ENCODE measurements at regions not wholly inside any gene's neighbourhood (a gene's known extent, or its start where the extent isn't known, plus 50 kb on each side); places are given as distances from the start of the nearest gene placed in this dataset.

GRCh38 chr18:60693426-60693825 is 320.9 kb upstream of the MC4R start:
- peak; percentile 16 for DNase-seq (ENCODE audit: low read depth)
- H3K79me2 ChIP-seq (ENCODE audit: insufficient read depth, low read length): no peaks in the 10 kb centered on the region
- Mint-ChIP-seq H3K9me3 (ENCODE audit: unreplicated experiment) (no peaks in the 10 kb centered on the region), H3K27ac (ENCODE audit: unreplicated experiment) (no peak overlapping the region), H3K4me3 (ENCODE audit: unreplicated experiment) (no peak overlapping the region), H3K36me3 (ENCODE audit: low read depth, unreplicated experiment) (no peaks in the 10 kb centered on the region), H3K27me3 (ENCODE audit: low read depth, unreplicated experiment) (no peaks in the 10 kb centered on the region), H3K4me1 (ENCODE audit: low read depth, unreplicated experiment) (no peaks in the 10 kb centered on the region)
- H3K36me3 ChIP-seq (ENCODE audit: insufficient read depth, low read length): no peaks in the 10 kb centered on the region
- no peaks in the 10 kb centered on the region for H3K27me3 ChIP-seq (ENCODE audit: insufficient read depth, low read length)
- H3K4me1 ChIP-seq (ENCODE audit: insufficient read depth, low read length): no peaks in the 10 kb centered on the region
- H3K27ac ChIP-seq (ENCODE audit: low read depth, low read length): no peak overlapping the region
- no peaks in the 10 kb centered on the region for H3K9me3 ChIP-seq (ENCODE audit: insufficient read depth, low read depth, low read length)
- H2AFZ ChIP-seq (ENCODE audit: low read depth, low read length): no peak overlapping the region
- no peaks in the 10 kb centered on the region for H4K20me1 ChIP-seq (ENCODE audit: insufficient read depth, low read length)
- H3K4me2 ChIP-seq (ENCODE audit: low read length): peak overlapping the region; percentile 23
- H3K9ac ChIP-seq (ENCODE audit: low read length): no peak overlapping the region
- FAIRE-seq: no peak
- H3K4me3 ChIP-seq (ENCODE audit: insufficient read depth, low read depth, low read length): no peak overlapping the region
- no peak for TF ChIP-seq EZH2 (IDR thresholded peaks at IDR 0.05; ENCODE audit: insufficient read depth, low read length)
- TF ChIP-seq CTCF (IDR thresholded peaks at IDR 0.05; ENCODE audit: insufficient read depth, low read depth, low read length): no peak

- Histone ChIP-seq H3K9me3 (ENCODE audit: insufficient read depth, low read depth, low read length) (no peaks in the 10 kb centered on the region), H3K79me2 (ENCODE audit: insufficient read depth, low read length) (no peaks in the 10 kb centered on the region), H3K36me3 (ENCODE audit: insufficient read depth, low read length) (no peaks in the 10 kb centered on the region), H4K20me1 (ENCODE audit: insufficient read depth, low read length) (no peaks in the 10 kb centered on the region), H3K27me3 (ENCODE audit: insufficient read depth, low read length) (no peaks in the 10 kb centered on the region), H3K4me1 (ENCODE audit: insufficient read depth, low read length) (no peaks in the 10 kb centered on the region), H2AFZ (ENCODE audit: low read depth, low read length) (no peak overlapping the region), H3K4me3 (ENCODE audit: insufficient read depth, low read depth, low read length) (no peak overlapping the region), H3K4me2 (ENCODE audit: low read length) (no peak overlapping the region), H3K27ac (ENCODE audit: low read depth, low read length) (no peak overlapping the region), H3K9ac (ENCODE audit: low read length) (no peak overlapping the region)
- Mint-ChIP-seq H3K36me3 (ENCODE audit: low read depth, unreplicated experiment) (no peaks in the 10 kb centered on the region), H3K4me3 (ENCODE audit: unreplicated experiment) (no peak overlapping the region), H3K4me1 (ENCODE audit: low read depth, unreplicated experiment) (no peaks in the 10 kb centered on the region), H3K27ac (ENCODE audit: unreplicated experiment) (no peak overlapping the region), H3K27me3 (ENCODE audit: low read depth, unreplicated experiment) (no peaks in the 10 kb centered on the region), H3K9me3 (ENCODE audit: unreplicated experiment) (no peaks in the 10 kb centered on the region)
- TF ChIP-seq EZH2 (IDR thresholded peaks at IDR 0.05; ENCODE audit: insufficient read depth, low read length) (no peak), CTCF (IDR thresholded peaks at IDR 0.05; ENCODE audit: insufficient read depth, low read depth, low read length) (no peak)
- FAIRE-seq (no peak), DNase-seq (ENCODE audit: low read depth) (no peak)
These were observed 326.3 kb upstream of the MC4R start for GRCh38 chr18:60698901-60699300.

GRCh38 chr18:60722742-60723141 is 350.2 kb upstream of the MC4R start:
- FAIRE-seq: no peak
- no peaks in the 10 kb centered on the region for H3K36me3 ChIP-seq (ENCODE audit: insufficient read depth, low read length)
- H3K9me3 Mint-ChIP-seq (ENCODE audit: unreplicated experiment): no peaks in the 10 kb centered on the region

More at GRCh38 chr18:60722742-60723141, 350.2 kb upstream of the MC4R start:
- Histone ChIP-seq H3K27me3 (ENCODE audit: insufficient read depth, low read length) (no peaks in the 10 kb centered on the region), H3K9me3 (ENCODE audit: insufficient read depth, low read depth, low read length) (no peaks in the 10 kb centered on the region), H4K20me1 (ENCODE audit: insufficient read depth, low read length) (no peaks in the 10 kb centered on the region), H3K27ac (ENCODE audit: low read depth, low read length) (no peak overlapping the region), H3K79me2 (ENCODE audit: insufficient read depth, low read length) (no peaks in the 10 kb centered on the region), H3K4me2 (ENCODE audit: low read length) (no peak overlapping the region), H3K4me1 (ENCODE audit: insufficient read depth, low read length) (no peaks in the 10 kb centered on the region), H3K9ac (ENCODE audit: low read length) (no peak overlapping the region), H3K4me3 (ENCODE audit: insufficient read depth, low read depth, low read length) (no peak overlapping the region), H2AFZ (ENCODE audit: low read depth, low read length) (no peak overlapping the region)
- H3K4me1 Mint-ChIP-seq (ENCODE audit: low read depth, unreplicated experiment): no peaks in the 10 kb centered on the region
- no peak for TF ChIP-seq CTCF (IDR thresholded peaks at IDR 0.05; ENCODE audit: insufficient read depth, low read depth, low read length)
- TF ChIP-seq EZH2 (IDR thresholded peaks at IDR 0.05; ENCODE audit: insufficient read depth, low read length): no peak
- H3K36me3 Mint-ChIP-seq (ENCODE audit: low read depth, unreplicated experiment): no peaks in the 10 kb centered on the region
- H3K4me3 Mint-ChIP-seq (ENCODE audit: unreplicated experiment): no peak overlapping the region
- no peak overlapping the region for H3K27ac Mint-ChIP-seq (ENCODE audit: unreplicated experiment)
- no peak for DNase-seq (ENCODE audit: low read depth)
- no peaks in the 10 kb centered on the region for H3K27me3 Mint-ChIP-seq (ENCODE audit: low read depth, unreplicated experiment)

Data from astrocyte (in vitro differentiated cells and primary cell).